Progenitor cell of endocrine pancreas (in vitro differentiated cells): ENCODE measurements at regions not wholly inside any gene's neighbourhood (a gene's known extent, or its start where the extent isn't known, plus 50 kb on each side); places are given as distances from the start of the nearest gene placed in this dataset.

Source experiments
- DNase-seq: peaks from one replicate; pipeline ENCODE4 v3.0.0; 2021; ENCODE audit warnings: low spot score; ENCODE audit not compliant: unreplicated experiment
- H3K27ac Mint-ChIP-seq: 2 replicates; pipeline ENCODE4 v1.8.0; 2021; ENCODE audit warnings: mild to moderate bottlenecking, moderate library complexity, mixed read lengths
- H3K27me3 Mint-ChIP-seq: 2 replicates; pipeline ENCODE4 v1.8.0; 2021; ENCODE audit warnings: mixed read lengths
- H3K36me3 Mint-ChIP-seq: 2 replicates; pipeline ENCODE4 v1.8.0; 2022; ENCODE audit warnings: mixed read lengths; ENCODE audit not compliant: insufficient read depth
- H3K4me1 Mint-ChIP-seq: 2 replicates; pipeline ENCODE4 v1.8.0; 2021; ENCODE audit warnings: low read depth, mixed read lengths
- H3K4me3 Mint-ChIP-seq: 2 replicates; pipeline ENCODE4 v1.8.0; 2021; ENCODE audit warnings: low read depth, mild to moderate bottlenecking, moderate library complexity, mixed read lengths
- H3K9me3 Mint-ChIP-seq: 2 replicates; pipeline ENCODE4 v1.8.0; 2021; ENCODE audit warnings: low read depth, mixed read lengths
- TF ChIP-seq, protein P1 (sequence below): fragments of 200-600 bp; sonication (generic); IDR thresholded peaks from one replicate; pipeline ENCODE4 v1.5.0; 2021; ENCODE audit warnings: antibody characterized with exemption, mild to moderate bottlenecking; ENCODE audit not compliant: unreplicated experiment

DNA sequence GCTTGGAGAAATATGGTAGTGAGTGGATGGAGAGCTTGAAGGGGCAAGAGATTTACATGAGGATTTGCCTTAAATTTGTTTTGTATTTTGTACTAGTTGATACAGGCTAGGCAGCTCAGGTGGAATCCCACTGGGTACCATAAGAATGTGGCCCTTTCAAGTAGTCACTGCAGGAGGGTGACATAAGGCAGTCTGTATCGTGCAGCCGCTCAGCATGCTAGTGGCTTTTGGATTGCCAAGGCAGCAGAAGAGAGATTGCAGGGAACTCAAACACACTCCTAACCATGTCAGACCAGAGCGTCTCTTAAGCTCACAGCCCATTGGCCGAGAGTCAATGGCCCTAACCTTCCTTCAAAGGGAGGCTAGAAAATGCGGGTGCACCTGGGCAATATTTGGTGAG is 420.0 kb downstream of the ADGRL2 start:
- Mint-ChIP-seq H3K36me3 (no peaks in the 10 kb centered on the region), H3K27me3 (no peaks in the 10 kb centered on the region), H3K4me1 (no peaks in the 10 kb centered on the region), H3K27ac (no peak overlapping the region), H3K4me3 (no peak overlapping the region), H3K9me3 (no peaks in the 10 kb centered on the region)
- no peak for DNase-seq
- TF ChIP-seq, protein P1, sequence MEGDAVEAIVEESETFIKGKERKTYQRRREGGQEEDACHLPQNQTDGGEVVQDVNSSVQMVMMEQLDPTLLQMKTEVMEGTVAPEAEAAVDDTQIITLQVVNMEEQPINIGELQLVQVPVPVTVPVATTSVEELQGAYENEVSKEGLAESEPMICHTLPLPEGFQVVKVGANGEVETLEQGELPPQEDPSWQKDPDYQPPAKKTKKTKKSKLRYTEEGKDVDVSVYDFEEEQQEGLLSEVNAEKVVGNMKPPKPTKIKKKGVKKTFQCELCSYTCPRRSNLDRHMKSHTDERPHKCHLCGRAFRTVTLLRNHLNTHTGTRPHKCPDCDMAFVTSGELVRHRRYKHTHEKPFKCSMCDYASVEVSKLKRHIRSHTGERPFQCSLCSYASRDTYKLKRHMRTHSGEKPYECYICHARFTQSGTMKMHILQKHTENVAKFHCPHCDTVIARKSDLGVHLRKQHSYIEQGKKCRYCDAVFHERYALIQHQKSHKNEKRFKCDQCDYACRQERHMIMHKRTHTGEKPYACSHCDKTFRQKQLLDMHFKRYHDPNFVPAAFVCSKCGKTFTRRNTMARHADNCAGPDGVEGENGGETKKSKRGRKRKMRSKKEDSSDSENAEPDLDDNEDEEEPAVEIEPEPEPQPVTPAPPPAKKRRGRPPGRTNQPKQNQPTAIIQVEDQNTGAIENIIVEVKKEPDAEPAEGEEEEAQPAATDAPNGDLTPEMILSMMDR = no peak

DNA sequence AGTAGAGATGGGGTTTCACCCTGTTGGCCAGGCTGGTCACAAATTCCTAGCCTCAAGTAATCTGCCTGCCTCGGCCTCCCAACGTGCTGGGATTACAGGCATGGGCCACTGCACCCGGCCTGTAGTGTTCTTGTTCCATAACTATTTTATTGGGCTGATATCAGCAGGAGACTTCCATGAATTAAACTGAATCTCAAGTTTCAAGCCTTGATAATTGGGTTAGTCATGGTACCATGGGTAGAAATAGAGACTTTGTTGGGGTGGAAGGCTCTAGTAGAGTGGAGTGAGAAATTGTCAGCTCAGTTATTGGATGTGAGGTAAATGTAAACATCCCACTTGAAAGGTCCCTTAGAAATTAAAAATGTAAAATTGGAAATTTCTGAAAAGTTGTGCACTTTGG is 419.1 kb downstream of the ADGRL2 start:
- Mint-ChIP-seq H3K36me3 (no peaks in the 10 kb centered on the region), H3K4me3 (no peak overlapping the region), H3K27ac (no peak overlapping the region), H3K9me3 (no peaks in the 10 kb centered on the region), H3K4me1 (no peaks in the 10 kb centered on the region), H3K27me3 (no peaks in the 10 kb centered on the region)
- DNase-seq = no peak
- TF ChIP-seq, protein P1 = no peak

- no peak for DNase-seq
- TF ChIP-seq, protein P1 = no peak
- no peaks in the 10 kb centered on the region for H3K9me3 Mint-ChIP-seq
- H3K27me3 Mint-ChIP-seq = no peaks in the 10 kb centered on the region
- H3K4me1 Mint-ChIP-seq = no peaks in the 10 kb centered on the region
- no peak overlapping the region for H3K27ac Mint-ChIP-seq
- H3K36me3 Mint-ChIP-seq = no peaks in the 10 kb centered on the region
- no peak overlapping the region for H3K4me3 Mint-ChIP-seq
Observed at GRCh38 chr1:82218846-82219245, 418.1 kb downstream of the ADGRL2 start.

- TF ChIP-seq, protein P1 = no peak
Observed at GRCh38 chr1:82215853-82216175, 415.1 kb downstream of the ADGRL2 start.

GRCh38 chr1:82215056-82215852 is 414.5 kb downstream of the ADGRL2 start:
- TF ChIP-seq, protein P1 = no peak
- no peak overlapping the region for H3K27ac Mint-ChIP-seq
- H3K9me3 Mint-ChIP-seq = no peaks in the 10 kb centered on the region

More at GRCh38 chr1:82215853-82216175, 415.1 kb downstream of the ADGRL2 start:
- no peaks in the 10 kb centered on the region for H3K36me3 Mint-ChIP-seq
- H3K4me3 Mint-ChIP-seq = no peak overlapping the region
- no peaks in the 10 kb centered on the region for H3K9me3 Mint-ChIP-seq
- no peak for DNase-seq
- no peak overlapping the region for H3K27ac Mint-ChIP-seq
- H3K4me1 Mint-ChIP-seq = no peaks in the 10 kb centered on the region
- H3K27me3 Mint-ChIP-seq = no peaks in the 10 kb centered on the region

More at GRCh38 chr1:82215056-82215852, 414.5 kb downstream of the ADGRL2 start:
- H3K4me1 Mint-ChIP-seq = no peaks in the 10 kb centered on the region
- no peak for DNase-seq
- H3K4me3 Mint-ChIP-seq = no peak overlapping the region
- H3K36me3 Mint-ChIP-seq = no peaks in the 10 kb centered on the region
- no peaks in the 10 kb centered on the region for H3K27me3 Mint-ChIP-seq
